Memory B cell (primary cell): ENCODE measurements at regions not wholly inside any gene's neighbourhood (a gene's known extent, or its start where the extent isn't known, plus 50 kb on each side); places are given as distances from the start of the nearest gene placed in this dataset.

ENCODE experiments used
- ATAC-seq: fragments of 150-1000 bp; cut with Tn5 transposase; 2 replicates; pipeline ENCODE4 v1.10.0; 2021; ENCODE audit warnings: low read depth, mild to moderate bottlenecking, moderate library complexity
- DNase-seq, 2 donors: peaks; one replicate each; pipeline ENCODE4 v3.0.0; 2022; ENCODE audit warnings: low spot score in 2 of 2
- H3K27ac Mint-ChIP-seq: one replicate; pipeline ENCODE4 v1.8.0; 2022; ENCODE audit warnings: mild to moderate bottlenecking, moderate library complexity, mixed read lengths
- H3K27me3 Mint-ChIP-seq: one replicate; pipeline ENCODE4 v1.8.0; 2022; ENCODE audit warnings: mixed read lengths
- H3K36me3 Mint-ChIP-seq: one replicate; pipeline ENCODE4 v1.8.0; 2022; ENCODE audit warnings: mild to moderate bottlenecking, mixed read lengths
- H3K4me1 Mint-ChIP-seq: one replicate; pipeline ENCODE4 v1.8.0; 2022; ENCODE audit warnings: mixed read lengths
- H3K4me3 Mint-ChIP-seq: one replicate; pipeline ENCODE4 v1.8.0; 2022; ENCODE audit warnings: mild to moderate bottlenecking, moderate library complexity, mixed read lengths
- H3K9me3 Mint-ChIP-seq: one replicate; pipeline ENCODE4 v1.8.0; 2022; ENCODE audit warnings: mixed read lengths

GRCh38 chr2:56127463-56128152, 56.2 kb upstream of the CCDC85A start:
- Mint-ChIP-seq H3K27me3 (peaks cover 2% of the 10 kb centered on the region), H3K4me1 (no peaks in the 10 kb centered on the region), H3K9me3 (no peaks in the 10 kb centered on the region), H3K27ac (no peak overlapping the region), H3K36me3 (no peaks in the 10 kb centered on the region), H3K4me3 (no peak overlapping the region)
- DNase-seq (no peak), ATAC-seq (no peak)

DNA sequence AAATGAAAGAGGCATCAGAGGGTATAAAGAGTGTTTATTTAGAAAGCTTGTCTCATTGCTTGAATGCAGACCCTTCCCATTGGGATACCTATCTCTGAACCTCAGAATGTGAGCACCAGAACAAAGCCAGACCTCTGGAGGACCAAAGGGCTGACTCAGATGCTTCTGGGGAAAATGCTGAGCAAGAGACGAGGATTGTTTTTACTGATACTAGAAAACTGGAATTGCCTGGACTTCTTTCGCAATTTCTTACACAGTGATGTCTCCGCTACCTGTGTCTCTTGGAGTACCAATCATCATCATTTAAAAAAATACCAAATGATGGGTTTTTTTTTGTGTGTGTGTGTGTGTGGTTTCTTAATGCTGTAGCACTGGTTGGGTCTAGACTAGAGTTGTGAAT, 55.6 kb upstream of the CCDC85A start:
- Mint-ChIP-seq H3K36me3 (no peaks in the 10 kb centered on the region), H3K9me3 (no peaks in the 10 kb centered on the region), H3K27ac (no peak overlapping the region), H3K4me3 (no peak overlapping the region), H3K27me3 (peaks cover 2% of the 10 kb centered on the region), H3K4me1 (no peaks in the 10 kb centered on the region)
- ATAC-seq (no peak), DNase-seq (no peak)

DNA sequence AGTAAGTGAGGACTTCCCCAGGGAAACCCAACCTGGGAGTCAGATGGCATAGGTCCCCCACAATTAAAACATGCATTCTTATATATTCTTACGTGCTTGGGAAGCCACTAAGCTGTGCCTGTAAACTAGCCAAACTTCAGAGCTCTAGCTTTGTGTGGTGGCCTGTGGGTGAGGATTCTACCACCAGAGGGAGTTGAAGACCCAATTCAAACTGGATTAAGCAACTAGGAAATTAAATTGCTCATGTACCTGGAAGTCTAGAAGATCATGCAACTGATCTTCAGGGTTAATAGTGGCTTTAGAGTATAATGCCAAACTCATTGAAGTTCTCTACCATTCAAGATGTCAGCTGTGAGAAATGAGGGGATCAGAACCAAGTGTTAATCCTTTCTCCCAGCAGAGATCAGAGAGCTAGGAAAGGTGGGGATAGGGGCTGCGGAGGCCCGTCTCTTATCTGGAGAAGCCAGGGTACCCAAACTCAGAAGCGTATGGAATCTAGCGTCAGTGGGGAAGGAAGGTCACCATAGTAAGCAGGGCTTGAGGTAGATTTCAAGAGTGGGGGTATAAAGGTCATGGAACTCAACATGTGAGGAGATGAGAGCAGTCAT, 53.2 kb upstream of the CCDC85A start:
- Mint-ChIP-seq H3K4me3 (no peak overlapping the region), H3K27ac (no peak overlapping the region), H3K9me3 (no peaks in the 10 kb centered on the region), H3K27me3 (peaks cover 2% of the 10 kb centered on the region), H3K4me1 (no peaks in the 10 kb centered on the region), H3K36me3 (no peaks in the 10 kb centered on the region)
- DNase-seq = no peak
- ATAC-seq = no peak

GRCh38 chr2:56132138-56132537, 51.7 kb upstream of the CCDC85A start:
- Mint-ChIP-seq H3K27me3 (no peaks in the 10 kb centered on the region), H3K4me1 (no peaks in the 10 kb centered on the region), H3K27ac (no peak overlapping the region), H3K4me3 (no peak overlapping the region), H3K9me3 (no peaks in the 10 kb centered on the region), H3K36me3 (no peaks in the 10 kb centered on the region)
- ATAC-seq = no peak
- DNase-seq = no peak

DNA sequence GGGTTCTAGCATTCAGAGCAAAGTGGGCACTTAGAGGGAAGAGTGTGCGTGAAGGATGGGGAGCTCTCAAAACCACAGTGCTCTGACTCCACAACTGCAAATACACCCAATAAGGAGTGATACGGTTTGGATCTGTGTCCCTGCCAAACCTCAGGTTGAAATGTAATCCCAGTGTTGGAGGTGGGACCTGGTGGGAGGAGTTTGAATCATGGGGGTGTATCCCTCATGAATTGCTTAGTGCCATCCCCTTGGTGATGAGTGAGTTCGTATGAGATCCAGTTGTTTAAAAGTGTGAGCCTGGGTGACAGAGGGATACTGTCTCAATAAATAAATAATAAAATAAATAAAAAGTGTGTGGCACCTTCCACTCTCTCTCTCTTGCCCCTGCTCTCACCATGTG, 50.3 kb upstream of the CCDC85A start:
- Mint-ChIP-seq H3K9me3 (no peaks in the 10 kb centered on the region), H3K4me3 (no peak overlapping the region), H3K4me1 (no peaks in the 10 kb centered on the region), H3K27ac (no peak overlapping the region), H3K27me3 (no peaks in the 10 kb centered on the region), H3K36me3 (no peaks in the 10 kb centered on the region)
- no peak for DNase-seq
- ATAC-seq = no peak

GRCh38 chr2:56133931-56134629, 49.7 kb upstream of the CCDC85A start:
- no peak for DNase-seq
- Mint-ChIP-seq H3K4me1 (no peaks in the 10 kb centered on the region), H3K9me3 (no peaks in the 10 kb centered on the region), H3K27ac (no peak overlapping the region), H3K27me3 (no peaks in the 10 kb centered on the region), H3K4me3 (no peak overlapping the region), H3K36me3 (no peaks in the 10 kb centered on the region)
- ATAC-seq = no peak
